ENCODE measurements at regions not wholly inside any gene's neighbourhood (a gene's known extent, or its start where the extent isn't known, plus 50 kb on each side); places are given as distances from the start of the nearest gene placed in this dataset.

DNA sequence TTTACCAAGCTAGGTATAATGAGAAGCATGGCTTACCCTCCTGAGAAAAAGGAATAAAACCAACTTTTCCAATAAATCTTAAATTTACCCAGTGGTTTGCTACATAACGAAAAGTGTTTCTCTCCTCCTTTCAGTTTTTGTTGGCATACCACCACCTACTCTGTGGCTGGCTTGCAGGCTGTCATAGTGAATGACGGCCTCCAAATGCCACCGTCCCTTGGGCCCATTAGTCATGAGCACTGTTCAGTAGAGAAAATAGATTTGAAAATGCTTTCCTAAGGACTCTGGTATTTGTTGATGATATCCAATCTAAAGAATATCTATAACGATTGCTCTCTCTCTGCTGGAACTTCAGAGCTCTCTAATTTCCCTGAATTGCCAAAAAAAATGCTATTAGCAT lies 488.3 kb downstream of the MAGEE1 start:
- Histone ChIP-seq H3K56ac (ENCODE audit: insufficient read length, low read depth, low read length) (no peak overlapping the region), H2BK12ac (ENCODE audit: insufficient read length, low read depth, low read length) (no peak overlapping the region), H4K91ac (ENCODE audit: insufficient read length, low read depth, low read length) (no peak overlapping the region), H3K4ac (ENCODE audit: low read depth, low read length) (no peak overlapping the region), H2BK20ac (ENCODE audit: low read depth, low read length, poor library complexity, severe bottlenecking) (no peak overlapping the region), H3K18ac (ENCODE audit: insufficient read length, low read depth, low read length) (no peak overlapping the region), H3K27me3 (ENCODE audit: insufficient read depth, low read length) (no peaks in the 10 kb centered on the region), H3K9me3 (ENCODE audit: control insufficient read depth, low read depth, low read length) (peaks cover 18% of the 10 kb centered on the region), H3K23ac (ENCODE audit: insufficient read length, low read depth, low read length) (no peak overlapping the region), H3K9ac (ENCODE audit: extremely low read depth, insufficient read length, low read length) (no peak overlapping the region), H4K8ac (replicated peaks; ENCODE audit: insufficient read length, low read depth, low read length) (no peak overlapping the region), H2AK5ac (ENCODE audit: insufficient read length, low read length) (no peak overlapping the region), H3K4me1 (ENCODE audit: insufficient read depth, low read length) (no peaks in the 10 kb centered on the region), H3K79me1 (ENCODE audit: insufficient read depth, low read depth, low read length, poor library complexity, severe bottlenecking) (no peaks in the 10 kb centered on the region), H3K79me2 (ENCODE audit: insufficient read depth, low read length) (no peaks in the 10 kb centered on the region), H3K14ac (ENCODE audit: insufficient read depth, low read length) (no peak overlapping the region), H2BK5ac (ENCODE audit: insufficient read length, low read length) (no peak overlapping the region), H2AFZ (ENCODE audit: low read length) (no peak overlapping the region), H4K5ac (ENCODE audit: insufficient read length, low read depth, low read length) (no peak overlapping the region), H3T11ph (ENCODE audit: low read length) (no peak overlapping the region), H2BK15ac (ENCODE audit: low read depth, low read length) (no peak overlapping the region), H3K23me2 (ENCODE audit: insufficient read length, low read depth, low read length, poor library complexity, severe bottlenecking) (no peaks in the 10 kb centered on the region), H3K4me2 (ENCODE audit: insufficient read depth, insufficient read length, low read length) (no peak overlapping the region), H2BK120ac (ENCODE audit: low read depth, low read length, poor library complexity, severe bottlenecking) (no peak overlapping the region), H4K20me1 (ENCODE audit: control insufficient read depth, insufficient read depth, insufficient read length) (no peaks in the 10 kb centered on the region), H3K27ac (ENCODE audit: insufficient read length, low read depth, low read length) (no peak overlapping the region)
- H3K27ac Mint-ChIP-seq: no peak overlapping the region
- peaks cover 3 to 25% (median 6%) of the 10 kb centered on the region in 3 experiments; a peak in 6 of 7 replicates for H3K36me3 Mint-ChIP-seq (ENCODE audit: insufficient read depth in 1 of 3, low read depth in 3 of 3)
- H3K4me3 Mint-ChIP-seq: no peak overlapping the region
- peaks cover 77 to 89% of the 10 kb centered on the region in 2 experiments for H3K9me3 Mint-ChIP-seq
- TF ChIP-seq, protein P1, sequence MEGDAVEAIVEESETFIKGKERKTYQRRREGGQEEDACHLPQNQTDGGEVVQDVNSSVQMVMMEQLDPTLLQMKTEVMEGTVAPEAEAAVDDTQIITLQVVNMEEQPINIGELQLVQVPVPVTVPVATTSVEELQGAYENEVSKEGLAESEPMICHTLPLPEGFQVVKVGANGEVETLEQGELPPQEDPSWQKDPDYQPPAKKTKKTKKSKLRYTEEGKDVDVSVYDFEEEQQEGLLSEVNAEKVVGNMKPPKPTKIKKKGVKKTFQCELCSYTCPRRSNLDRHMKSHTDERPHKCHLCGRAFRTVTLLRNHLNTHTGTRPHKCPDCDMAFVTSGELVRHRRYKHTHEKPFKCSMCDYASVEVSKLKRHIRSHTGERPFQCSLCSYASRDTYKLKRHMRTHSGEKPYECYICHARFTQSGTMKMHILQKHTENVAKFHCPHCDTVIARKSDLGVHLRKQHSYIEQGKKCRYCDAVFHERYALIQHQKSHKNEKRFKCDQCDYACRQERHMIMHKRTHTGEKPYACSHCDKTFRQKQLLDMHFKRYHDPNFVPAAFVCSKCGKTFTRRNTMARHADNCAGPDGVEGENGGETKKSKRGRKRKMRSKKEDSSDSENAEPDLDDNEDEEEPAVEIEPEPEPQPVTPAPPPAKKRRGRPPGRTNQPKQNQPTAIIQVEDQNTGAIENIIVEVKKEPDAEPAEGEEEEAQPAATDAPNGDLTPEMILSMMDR (conservative IDR thresholded peaks at IDR 0.05): no peak
- DNase-seq: no peak
- no peaks in the 10 kb centered on the region for H3K4me1 Mint-ChIP-seq
- peaks cover 1% of the 10 kb centered on the region; the same call in 1 of the 2 replicates for H3K27me3 Mint-ChIP-seq (ENCODE audit: low read depth)
- no CpG with 5 or more reads among the region's 4 CpGs for WGBS (ENCODE audit: extremely low coverage, insufficient read length, low lambda C conversion rate)

All from H9 (cell line).